ENCODE measurements at regions not wholly inside any gene's neighbourhood (a gene's known extent, or its start where the extent isn't known, plus 50 kb on each side); places are given as distances from the start of the nearest gene placed in this dataset.

DNA sequence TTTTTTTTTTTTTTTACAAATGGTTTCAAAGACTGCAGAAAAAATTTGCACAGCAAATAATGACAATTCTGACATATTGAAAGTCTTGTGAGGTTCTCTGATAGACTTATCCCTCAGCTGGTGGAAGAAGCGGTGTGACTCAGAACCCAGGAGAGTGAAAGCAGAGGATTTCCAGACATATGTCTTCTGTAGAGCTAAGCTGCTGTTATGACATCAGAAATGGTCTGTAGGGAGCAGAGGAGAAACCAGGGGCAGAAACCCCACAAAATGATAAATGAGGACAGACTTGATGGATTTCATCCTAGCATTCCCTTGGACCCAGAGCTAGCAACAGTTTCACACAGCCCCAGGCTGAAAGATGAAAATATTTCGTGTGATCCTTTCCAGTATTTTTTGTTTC is 582.6 kb downstream of the METTL15 start:
- no peak for TF ChIP-seq EZH2phosphoT487 (IDR thresholded peaks at IDR 0.05; ENCODE audit: borderline replicate concordance)
- TF ChIP-seq, protein P1, sequence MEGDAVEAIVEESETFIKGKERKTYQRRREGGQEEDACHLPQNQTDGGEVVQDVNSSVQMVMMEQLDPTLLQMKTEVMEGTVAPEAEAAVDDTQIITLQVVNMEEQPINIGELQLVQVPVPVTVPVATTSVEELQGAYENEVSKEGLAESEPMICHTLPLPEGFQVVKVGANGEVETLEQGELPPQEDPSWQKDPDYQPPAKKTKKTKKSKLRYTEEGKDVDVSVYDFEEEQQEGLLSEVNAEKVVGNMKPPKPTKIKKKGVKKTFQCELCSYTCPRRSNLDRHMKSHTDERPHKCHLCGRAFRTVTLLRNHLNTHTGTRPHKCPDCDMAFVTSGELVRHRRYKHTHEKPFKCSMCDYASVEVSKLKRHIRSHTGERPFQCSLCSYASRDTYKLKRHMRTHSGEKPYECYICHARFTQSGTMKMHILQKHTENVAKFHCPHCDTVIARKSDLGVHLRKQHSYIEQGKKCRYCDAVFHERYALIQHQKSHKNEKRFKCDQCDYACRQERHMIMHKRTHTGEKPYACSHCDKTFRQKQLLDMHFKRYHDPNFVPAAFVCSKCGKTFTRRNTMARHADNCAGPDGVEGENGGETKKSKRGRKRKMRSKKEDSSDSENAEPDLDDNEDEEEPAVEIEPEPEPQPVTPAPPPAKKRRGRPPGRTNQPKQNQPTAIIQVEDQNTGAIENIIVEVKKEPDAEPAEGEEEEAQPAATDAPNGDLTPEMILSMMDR (IDR thresholded peaks at IDR 0.05 in 2 of 3, conservative IDR thresholded peaks at IDR 0.05 in 1 of 3; ENCODE audit: borderline replicate concordance in 1 of 3, insufficient read depth in 1 of 3, low read depth in 2 of 3, low read length in 2 of 3): no peak
- no peak for TF ChIP-seq POLR2A (IDR thresholded peaks at IDR 0.05; ENCODE audit: borderline replicate concordance, extremely low read depth, insufficient read depth, insufficient read length)
- TF ChIP-seq SP1 (IDR thresholded peaks at IDR 0.05; ENCODE audit: low read depth): no peak
- TF ChIP-seq POLR2AphosphoS5 (IDR thresholded peaks at IDR 0.05; ENCODE audit: low read depth, low read length): no peak
- TF ChIP-seq RAD21 (IDR thresholded peaks at IDR 0.05; ENCODE audit: low read depth): no peak
- TF ChIP-seq, protein P2, sequence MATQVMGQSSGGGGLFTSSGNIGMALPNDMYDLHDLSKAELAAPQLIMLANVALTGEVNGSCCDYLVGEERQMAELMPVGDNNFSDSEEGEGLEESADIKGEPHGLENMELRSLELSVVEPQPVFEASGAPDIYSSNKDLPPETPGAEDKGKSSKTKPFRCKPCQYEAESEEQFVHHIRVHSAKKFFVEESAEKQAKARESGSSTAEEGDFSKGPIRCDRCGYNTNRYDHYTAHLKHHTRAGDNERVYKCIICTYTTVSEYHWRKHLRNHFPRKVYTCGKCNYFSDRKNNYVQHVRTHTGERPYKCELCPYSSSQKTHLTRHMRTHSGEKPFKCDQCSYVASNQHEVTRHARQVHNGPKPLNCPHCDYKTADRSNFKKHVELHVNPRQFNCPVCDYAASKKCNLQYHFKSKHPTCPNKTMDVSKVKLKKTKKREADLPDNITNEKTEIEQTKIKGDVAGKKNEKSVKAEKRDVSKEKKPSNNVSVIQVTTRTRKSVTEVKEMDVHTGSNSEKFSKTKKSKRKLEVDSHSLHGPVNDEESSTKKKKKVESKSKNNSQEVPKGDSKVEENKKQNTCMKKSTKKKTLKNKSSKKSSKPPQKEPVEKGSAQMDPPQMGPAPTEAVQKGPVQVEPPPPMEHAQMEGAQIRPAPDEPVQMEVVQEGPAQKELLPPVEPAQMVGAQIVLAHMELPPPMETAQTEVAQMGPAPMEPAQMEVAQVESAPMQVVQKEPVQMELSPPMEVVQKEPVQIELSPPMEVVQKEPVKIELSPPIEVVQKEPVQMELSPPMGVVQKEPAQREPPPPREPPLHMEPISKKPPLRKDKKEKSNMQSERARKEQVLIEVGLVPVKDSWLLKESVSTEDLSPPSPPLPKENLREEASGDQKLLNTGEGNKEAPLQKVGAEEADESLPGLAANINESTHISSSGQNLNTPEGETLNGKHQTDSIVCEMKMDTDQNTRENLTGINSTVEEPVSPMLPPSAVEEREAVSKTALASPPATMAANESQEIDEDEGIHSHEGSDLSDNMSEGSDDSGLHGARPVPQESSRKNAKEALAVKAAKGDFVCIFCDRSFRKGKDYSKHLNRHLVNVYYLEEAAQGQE (IDR thresholded peaks at IDR 0.05; ENCODE audit: low read depth): no peak
- no peak for TF ChIP-seq CEBPB (IDR thresholded peaks at IDR 0.05; ENCODE audit: low read depth)
- TF ChIP-seq JUND (IDR thresholded peaks at IDR 0.05): no peak
- no peak for TF ChIP-seq ZFX (IDR thresholded peaks at IDR 0.05)
